Stimulated activated CD4-positive, alpha-beta T cell treated with anti-CD3 and anti-CD28 coated beads, TNF-alpha, amount 100 ng/mL, for 4 hours (primary cell): ENCODE measurements at regions not wholly inside any gene's neighbourhood (a gene's known extent, or its start where the extent isn't known, plus 50 kb on each side); places are given as distances from the start of the nearest gene placed in this dataset.
"Not testable (repeated sequence)": the region's sequence is repeated elsewhere in the genome, so short reads cannot be mapped to it uniquely, and the experiment has no call there.

Source experiments
- DNase-seq, 3 experiments: peaks; one replicate each; pipeline ENCODE4 v3.0.0-alpha.2; 2020; ENCODE audit warnings: low read depth in 3 of 3

- DNase-seq, result no peak
These were observed 1202.3 kb downstream of the NSUN3 start for GRCh38 chr3:95265129-95265528.

- no peak for DNase-seq
These were observed 1208.5 kb downstream of the NSUN3 start for GRCh38 chr3:95271395-95271794.

- no peak for DNase-seq
These were observed 1209.3 kb downstream of the NSUN3 start for GRCh38 chr3:95272166-95272565.

- no peak for DNase-seq
These were observed 1209.9 kb downstream of the NSUN3 start for GRCh38 chr3:95272781-95273180.

- DNase-seq, result no peak
These were observed 1214.8 kb downstream of the NSUN3 start for GRCh38 chr3:95277613-95278012.

GRCh38 chr3:95280711-95281352 lies 1218.0 kb downstream of the NSUN3 start:
- DNase-seq, result no peak

GRCh38 chr3:95289295-95289694 lies 1226.4 kb downstream of the NSUN3 start:
- DNase-seq, result no peak

GRCh38 chr3:95297581-95297980 lies 1234.7 kb downstream of the NSUN3 start:
- DNase-seq, result no peak

GRCh38 chr3:95302044-95302443 lies 1239.2 kb downstream of the NSUN3 start:
- no peak for DNase-seq

- no peak for DNase-seq
These were observed 1247.7 kb downstream of the NSUN3 start for GRCh38 chr3:95310560-95310959.

GRCh38 chr3:95311272-95311671 lies 1248.4 kb downstream of the NSUN3 start:
- no peak for DNase-seq

GRCh38 chr3:95312650-95313049 lies 1249.8 kb downstream of the NSUN3 start:
- no peak for DNase-seq

GRCh38 chr3:95319921-95320494 lies 1257.1 kb downstream of the NSUN3 start:
- no peak for DNase-seq

- no peak for DNase-seq
These were observed 1264.6 kb downstream of the NSUN3 start for GRCh38 chr3:95327478-95327877.

GRCh38 chr3:95333826-95334225 lies 1271.0 kb downstream of the NSUN3 start:
- DNase-seq, result no peak

GRCh38 chr3:95334461-95334860 lies 1271.6 kb downstream of the NSUN3 start:
- DNase-seq, result no peak

- DNase-seq, result no peak
These were observed 1272.7 kb downstream of the NSUN3 start for GRCh38 chr3:95335517-95335916.

GRCh38 chr3:95338446-95338845 lies 1275.6 kb downstream of the NSUN3 start:
- DNase-seq, result no peak

GRCh38 chr3:95341314-95341713 lies 1278.5 kb downstream of the NSUN3 start:
- no peak for DNase-seq

GRCh38 chr3:95343228-95343627 lies 1280.4 kb downstream of the NSUN3 start:
- no peak for DNase-seq

GRCh38 chr3:95343767-95344166 lies 1280.9 kb downstream of the NSUN3 start:
- no peak for DNase-seq

GRCh38 chr3:95347936-95348335 lies 1285.1 kb downstream of the NSUN3 start:
- not testable (repeated sequence) for DNase-seq

- no peak for DNase-seq
These were observed 1286.0 kb downstream of the NSUN3 start for GRCh38 chr3:95348879-95349278.

- no peak for DNase-seq
These were observed 1287.2 kb downstream of the NSUN3 start for GRCh38 chr3:95350049-95350448.
